GM13977 (cell line): ENCODE measurements at regions not wholly inside any gene's neighbourhood (a gene's known extent, or its start where the extent isn't known, plus 50 kb on each side); places are given as distances from the start of the nearest gene placed in this dataset.
"Not testable (repeated sequence)": the region's sequence is repeated elsewhere in the genome, so short reads cannot be mapped to it uniquely, and the experiment has no call there.

Source experiments
- DNase-seq: peaks from one replicate; pipeline ENCODE4 v3.0.0; 2012; ENCODE audit warnings: low spot score
- in situ Hi-C: fragments of 300-500 bp; cut with MboI; formaldehyde crosslinking; loops from one replicate; pipeline ENCODE4 v1.12.0; 2022; ENCODE audit warnings: low sequenced_read_pairs, low pct_unique_long_range_greater_than_20kb, mixed read lengths, inconsistent platforms; ENCODE audit not compliant: unreplicated experiment
- TF ChIP-seq, protein P1 (sequence below): IDR thresholded peaks from 2 replicates; pipeline ENCODE4 v1.5.1; 2012; ENCODE audit warnings: mild to moderate bottlenecking, control low read depth; ENCODE audit not compliant: insufficient read depth; ENCODE audit errors: extremely low read depth, missing control alignments

DNA sequence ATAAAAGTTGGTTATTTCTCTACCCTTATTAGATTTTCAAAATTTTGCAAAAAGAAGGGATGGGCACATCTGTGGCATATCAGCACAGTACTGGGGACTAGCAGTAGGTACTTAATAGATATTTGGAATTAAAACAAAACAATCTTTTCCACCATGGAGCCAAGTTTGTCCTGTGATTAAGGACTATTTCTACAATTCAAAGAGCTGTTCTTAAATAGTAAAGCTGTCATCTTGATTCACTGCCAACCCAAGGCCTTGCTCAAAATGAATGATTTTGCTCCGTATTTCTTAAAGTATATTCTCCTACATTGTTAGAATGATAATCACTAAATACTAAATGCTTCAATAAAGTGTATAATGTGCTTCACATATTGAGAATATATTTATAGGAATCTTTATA lies 169.9 kb downstream of the S1PR1 start:
- TF ChIP-seq, protein P1, sequence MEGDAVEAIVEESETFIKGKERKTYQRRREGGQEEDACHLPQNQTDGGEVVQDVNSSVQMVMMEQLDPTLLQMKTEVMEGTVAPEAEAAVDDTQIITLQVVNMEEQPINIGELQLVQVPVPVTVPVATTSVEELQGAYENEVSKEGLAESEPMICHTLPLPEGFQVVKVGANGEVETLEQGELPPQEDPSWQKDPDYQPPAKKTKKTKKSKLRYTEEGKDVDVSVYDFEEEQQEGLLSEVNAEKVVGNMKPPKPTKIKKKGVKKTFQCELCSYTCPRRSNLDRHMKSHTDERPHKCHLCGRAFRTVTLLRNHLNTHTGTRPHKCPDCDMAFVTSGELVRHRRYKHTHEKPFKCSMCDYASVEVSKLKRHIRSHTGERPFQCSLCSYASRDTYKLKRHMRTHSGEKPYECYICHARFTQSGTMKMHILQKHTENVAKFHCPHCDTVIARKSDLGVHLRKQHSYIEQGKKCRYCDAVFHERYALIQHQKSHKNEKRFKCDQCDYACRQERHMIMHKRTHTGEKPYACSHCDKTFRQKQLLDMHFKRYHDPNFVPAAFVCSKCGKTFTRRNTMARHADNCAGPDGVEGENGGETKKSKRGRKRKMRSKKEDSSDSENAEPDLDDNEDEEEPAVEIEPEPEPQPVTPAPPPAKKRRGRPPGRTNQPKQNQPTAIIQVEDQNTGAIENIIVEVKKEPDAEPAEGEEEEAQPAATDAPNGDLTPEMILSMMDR: no peak
- no peak for DNase-seq
- in situ Hi-C loops: no loop called here

DNA sequence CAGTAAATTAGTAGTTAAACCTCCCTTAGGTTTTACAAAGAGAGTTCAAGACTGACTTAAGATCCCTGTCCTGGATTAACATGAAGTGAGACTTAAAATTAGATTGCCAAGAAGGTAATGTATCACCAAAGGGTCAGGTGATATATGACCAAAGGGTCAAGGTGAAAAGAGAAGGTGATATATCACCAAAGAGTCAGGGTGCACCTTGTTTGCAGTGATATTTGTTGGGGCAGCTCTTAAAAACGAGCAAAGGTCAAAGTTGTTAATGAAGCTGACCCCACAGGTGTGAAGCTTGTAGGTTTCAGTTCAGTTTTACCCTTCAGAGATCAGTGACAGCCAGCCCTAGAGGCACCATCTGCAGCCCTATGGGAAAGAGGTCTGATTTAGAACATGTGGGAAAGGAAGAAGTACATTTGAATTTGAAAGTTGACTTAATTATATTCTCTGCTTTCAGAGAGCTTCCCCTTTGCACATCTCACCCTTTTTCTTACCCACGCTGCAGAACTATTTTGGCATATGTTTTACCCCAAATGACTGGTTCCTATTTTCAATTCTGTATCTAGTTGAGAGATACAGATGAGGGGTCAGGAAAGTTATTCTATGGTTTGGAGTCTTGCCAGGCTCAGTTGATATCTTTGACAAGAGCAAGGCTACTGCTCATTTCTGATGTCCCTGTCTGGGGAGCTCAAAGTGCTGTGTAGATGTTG lies 170.8 kb downstream of the S1PR1 start:
- in situ Hi-C loops: no loop called here
- peak; percentile 54 for DNase-seq
- TF ChIP-seq, protein P1: no peak

DNA sequence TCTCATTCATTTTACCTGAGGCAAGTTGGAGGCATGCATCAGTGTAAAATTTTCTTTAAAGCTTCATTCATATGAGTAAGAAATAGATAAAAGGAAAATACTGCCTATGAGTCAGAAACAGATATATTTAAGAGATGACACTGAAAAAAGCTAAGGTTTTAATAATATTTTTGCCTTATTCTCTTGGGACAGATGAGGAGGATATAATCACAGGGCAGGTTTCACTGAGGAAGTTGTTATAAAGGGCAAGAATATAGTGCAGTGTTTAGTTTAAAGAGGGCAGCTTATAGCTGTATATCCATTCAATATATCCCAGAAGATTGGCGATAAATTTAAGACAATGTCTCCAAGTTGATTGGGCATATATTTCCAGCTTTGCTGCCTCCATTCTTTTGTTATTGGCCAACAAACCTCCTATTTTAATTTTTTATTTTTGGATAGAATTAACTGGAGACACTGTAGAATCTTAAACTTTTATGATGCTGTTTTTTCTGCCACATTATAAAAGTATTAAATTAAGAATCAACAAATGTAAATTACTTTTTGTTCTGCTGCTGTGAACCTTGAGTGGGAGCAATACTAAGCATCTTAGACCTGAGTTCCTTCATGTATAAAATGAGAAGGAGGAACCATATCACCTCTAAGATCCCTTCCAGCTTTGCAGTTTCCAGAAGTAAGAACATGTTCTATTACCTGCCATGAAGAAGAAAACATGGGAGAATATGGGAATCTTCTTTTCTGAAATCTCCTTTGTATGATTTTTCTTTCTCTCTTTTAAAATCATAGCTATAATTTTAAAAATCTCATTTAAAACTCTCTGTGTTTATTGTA lies 171.6 kb downstream of the S1PR1 start:
- in situ Hi-C loops: no loop called here
- DNase-seq: no peak
- TF ChIP-seq, protein P1: no peak

DNA sequence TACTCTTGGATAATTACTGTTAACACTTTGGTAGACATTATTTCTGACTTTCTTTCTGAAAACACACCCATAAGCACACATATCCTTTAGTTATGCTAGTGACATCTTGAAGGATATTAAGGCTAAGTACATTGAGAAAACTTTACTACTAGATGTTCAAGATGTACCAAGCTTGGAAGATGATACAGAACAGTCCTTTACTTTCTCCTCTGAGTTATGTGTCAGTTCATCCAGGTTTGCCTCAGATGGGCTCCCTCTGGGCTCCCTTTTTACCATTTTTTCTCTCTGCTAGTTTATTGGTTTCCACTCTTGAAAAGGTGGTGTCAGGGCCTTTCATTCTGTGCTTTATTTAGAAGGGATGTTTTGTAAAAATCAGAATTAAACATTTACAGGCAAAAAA lies 172.3 kb downstream of the S1PR1 start:
- in situ Hi-C loops: no loop called here
- TF ChIP-seq, protein P1: no peak
- DNase-seq: no peak

DNA sequence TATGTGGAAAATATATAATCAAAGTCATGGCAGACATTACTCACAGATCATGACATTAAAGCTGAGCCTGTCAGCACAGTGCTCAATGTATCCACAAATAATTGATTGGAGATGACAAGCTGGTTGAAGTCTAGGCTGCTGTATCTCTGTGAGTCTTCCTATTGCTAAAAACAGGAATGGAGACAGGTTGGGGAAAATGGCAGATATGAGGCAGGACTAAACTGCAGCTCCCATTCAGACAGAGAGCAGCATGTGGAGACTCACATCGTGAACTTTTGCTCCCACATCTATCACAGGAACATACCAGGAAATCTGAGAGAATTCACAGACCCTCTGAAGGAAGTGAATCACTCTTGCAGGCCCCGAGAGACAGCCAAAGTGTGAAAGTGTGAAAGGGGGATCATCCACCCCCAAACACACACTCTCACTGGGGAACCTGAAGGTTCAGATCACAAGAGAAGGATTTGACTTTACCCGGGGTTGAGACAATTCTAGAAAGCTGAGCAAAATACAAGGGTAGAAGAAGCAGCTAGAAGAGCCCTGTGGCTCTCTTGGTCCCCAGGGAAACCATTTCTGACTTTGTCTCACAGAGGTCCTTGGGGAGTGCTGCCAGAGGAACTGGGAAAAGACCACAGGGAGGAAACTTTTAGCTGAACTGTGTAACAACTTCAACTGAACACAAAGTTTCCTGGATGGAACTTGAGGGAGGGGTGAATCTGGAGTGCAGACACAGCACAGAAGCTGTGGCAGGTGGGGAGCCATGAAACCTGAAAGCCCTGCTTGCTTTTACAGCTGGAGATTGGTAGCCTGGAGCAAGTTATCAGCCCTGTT lies 173.4 kb downstream of the S1PR1 start:
- in situ Hi-C loops: no loop called here
- DNase-seq: no peak

DNA sequence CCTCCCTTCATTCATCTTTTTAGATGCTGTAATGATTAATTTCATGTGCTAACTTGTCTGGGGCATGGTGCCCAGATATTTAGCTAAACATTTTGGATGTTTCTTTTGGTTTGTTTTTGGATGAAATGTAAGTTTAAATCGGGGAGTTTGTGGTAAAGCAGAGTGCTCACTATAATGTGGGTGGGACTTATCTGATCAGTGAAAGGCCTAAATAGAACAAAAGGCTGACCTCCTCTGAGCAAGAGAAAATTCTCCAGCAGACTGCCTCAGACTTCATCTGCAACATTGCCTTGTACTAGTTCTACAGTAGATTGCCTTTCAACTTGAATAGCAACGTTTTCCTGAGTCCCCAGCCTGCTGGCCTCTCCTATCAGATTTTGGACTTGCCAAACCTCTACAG lies 183.6 kb downstream of the S1PR1 start:
- in situ Hi-C loops: no loop called here
- TF ChIP-seq, protein P1: no peak
- DNase-seq: no peak

More for the DNA sequence above, 173.4 kb downstream of the S1PR1 start:
- TF ChIP-seq, protein P1: no peak

DNA sequence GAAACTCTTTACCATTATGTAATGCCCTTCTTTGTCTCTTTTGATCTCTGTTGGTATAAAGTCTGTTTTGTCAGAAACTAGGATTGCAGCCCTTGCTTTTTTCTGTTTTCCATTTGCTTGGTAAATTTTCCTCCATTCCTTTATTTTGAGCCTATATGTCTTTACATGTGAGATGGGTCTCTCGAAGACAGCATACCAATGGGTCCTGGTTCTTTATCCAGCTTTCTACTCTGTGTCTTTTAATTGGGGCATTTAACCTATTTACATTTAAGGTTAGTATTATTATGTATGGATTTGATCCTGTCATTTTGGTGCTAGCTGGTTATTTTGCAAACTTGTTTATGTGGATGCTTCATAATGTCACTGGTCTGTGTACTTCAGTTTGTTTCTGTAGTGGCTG lies 191.3 kb downstream of the S1PR1 start:
- DNase-seq: not testable (repeated sequence)
- in situ Hi-C loops: loop anchor here (25.0 kb wide), 1 partner anchor 516 kb away; no protein-coding TSS in a partner anchor
